Upper lobe of right lung (tissue), 1 donor: ENCODE measurements at regions not wholly inside any gene's neighbourhood (a gene's known extent, or its start where the extent isn't known, plus 50 kb on each side); places are given as distances from the start of the nearest gene placed in this dataset.

Experiments
- ATAC-seq: fragments of 200-7000 bp; cut with Tn5 transposase; one replicate; pipeline ENCODE4 v1.9.1; 2020; ENCODE audit warnings: mild to moderate bottlenecking, moderate library complexity
- DNase-seq: peaks from one replicate; pipeline ENCODE4 v3.0.0-alpha.2; 2020
- H3K27ac ChIP-seq: fragments of 200-600 bp; one replicate; pipeline ENCODE4 v1.8.0; 2022
- H3K27me3 ChIP-seq: fragments of 200-600 bp; one replicate; pipeline ENCODE4 v1.8.0; 2022; ENCODE audit warnings: mild to moderate bottlenecking
- H3K36me3 ChIP-seq: fragments of 200-600 bp; one replicate; pipeline ENCODE4 v1.8.0; 2022
- H3K4me1 ChIP-seq: fragments of 200-600 bp; one replicate; pipeline ENCODE4 v1.8.0; 2022
- H3K4me3 ChIP-seq: fragments of 200-600 bp; one replicate; pipeline ENCODE4 v1.8.0; 2022; ENCODE audit warnings: mild to moderate bottlenecking
- H3K9me3 ChIP-seq: fragments of 200-600 bp; one replicate; pipeline ENCODE4 v1.8.0; 2022
- CTCF ChIP-seq: fragments of 200-600 bp; IDR thresholded peaks from one replicate; pipeline ENCODE4 v1.8.0; 2022; ENCODE audit warnings: antibody characterized with exemption
- intact Hi-C: fragments of 100-400 bp; cut with DNase I; formaldehyde crosslinking; loops from one replicate; pipeline ENCODE4 v1.11.0; 2022
- donor health status: DM: no; HTN: yes; CAD: no; lungs with severe emphysema.

GRCh38 chr7:46619723-46620310, 698.7 kb upstream of the IGFBP3 start:
- no peak for DNase-seq
- ATAC-seq: no peak
- no peak for TF ChIP-seq CTCF
- intact Hi-C loops: no loop called here
- Histone ChIP-seq H3K36me3 (no peaks in the 10 kb centered on the region), H3K27me3 (no peaks in the 10 kb centered on the region), H3K9me3 (no peaks in the 10 kb centered on the region), H3K4me3 (no peak overlapping the region), H3K4me1 (no peaks in the 10 kb centered on the region), H3K27ac (no peak overlapping the region)

DNA sequence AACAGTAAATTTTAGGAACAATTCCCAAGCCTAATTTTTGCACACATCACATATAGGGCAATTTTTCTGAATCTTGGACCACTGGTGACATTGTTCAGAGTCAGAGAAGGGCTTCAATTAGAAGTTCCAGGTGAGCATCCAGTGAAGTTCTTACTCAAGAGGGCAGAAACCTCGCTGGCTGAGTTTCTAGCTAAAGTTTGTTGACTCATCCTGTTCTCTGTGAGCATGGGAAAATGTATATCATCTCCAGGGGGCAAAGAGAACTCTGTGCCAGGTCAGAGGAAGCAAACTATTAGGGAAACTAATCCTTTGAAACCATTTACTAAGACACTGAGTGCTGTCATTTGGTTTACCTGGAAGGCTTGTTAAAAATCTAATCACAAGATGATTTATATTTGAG, 695.6 kb upstream of the IGFBP3 start:
- Histone ChIP-seq H3K36me3 (no peaks in the 10 kb centered on the region), H3K27ac (no peak overlapping the region), H3K4me3 (no peak overlapping the region), H3K9me3 (no peaks in the 10 kb centered on the region), H3K4me1 (no peaks in the 10 kb centered on the region), H3K27me3 (no peaks in the 10 kb centered on the region)
- DNase-seq (no peak), ATAC-seq (no peak)
- no peak for TF ChIP-seq CTCF
- intact Hi-C loops: no loop called here

- intact Hi-C loops: no loop called here
- H3K4me3 ChIP-seq: no peak overlapping the region
- no peaks in the 10 kb centered on the region for H3K36me3 ChIP-seq
- no peak for DNase-seq
- no peak overlapping the region for H3K27ac ChIP-seq
- peaks cover 9% of the 10 kb centered on the region for H3K4me1 ChIP-seq
- no peaks in the 10 kb centered on the region for H3K27me3 ChIP-seq
- H3K9me3 ChIP-seq: no peaks in the 10 kb centered on the region
- no peak for TF ChIP-seq CTCF
- ATAC-seq: no peak
These were observed 692.5 kb upstream of the IGFBP3 start for GRCh38 chr7:46613551-46613950.

- intact Hi-C loops: no loop called here
- H3K9me3 ChIP-seq: no peaks in the 10 kb centered on the region
- H3K27me3 ChIP-seq: no peaks in the 10 kb centered on the region
- no peak for DNase-seq
- no peak overlapping the region for H3K4me3 ChIP-seq
- no peak overlapping the region for H3K27ac ChIP-seq
- ATAC-seq: no peak
- H3K36me3 ChIP-seq: no peaks in the 10 kb centered on the region
- no peak for TF ChIP-seq CTCF
- H3K4me1 ChIP-seq: peaks cover 9% of the 10 kb centered on the region
These were observed 692.0 kb upstream of the IGFBP3 start for GRCh38 chr7:46613116-46613515.

DNA sequence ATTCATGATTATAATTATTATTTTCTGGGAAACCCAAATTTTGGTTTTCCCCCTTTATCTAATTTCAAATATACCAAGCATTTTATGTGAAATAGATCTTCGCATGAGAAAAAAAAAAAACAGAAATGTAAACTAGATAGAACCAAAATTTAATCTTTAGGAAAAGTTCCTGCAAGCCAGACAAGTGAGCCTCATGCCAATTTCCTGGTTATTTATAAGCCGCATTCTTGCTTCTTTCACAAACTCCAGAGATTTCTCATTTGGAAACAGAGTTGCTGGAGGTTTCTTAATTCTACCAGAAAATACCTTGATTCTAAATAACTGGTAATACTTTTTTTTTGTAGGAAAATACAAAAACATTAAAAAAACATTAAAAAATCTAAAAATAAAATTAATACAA, 690.4 kb upstream of the IGFBP3 start:
- no peak for DNase-seq
- Histone ChIP-seq H3K9me3 (no peaks in the 10 kb centered on the region), H3K4me3 (no peak overlapping the region), H3K36me3 (no peaks in the 10 kb centered on the region), H3K4me1 (peaks cover 9% of the 10 kb centered on the region), H3K27ac (no peak overlapping the region), H3K27me3 (no peaks in the 10 kb centered on the region)
- no peak for ATAC-seq
- TF ChIP-seq CTCF: no peak
- intact Hi-C loops: no loop called here

DNA sequence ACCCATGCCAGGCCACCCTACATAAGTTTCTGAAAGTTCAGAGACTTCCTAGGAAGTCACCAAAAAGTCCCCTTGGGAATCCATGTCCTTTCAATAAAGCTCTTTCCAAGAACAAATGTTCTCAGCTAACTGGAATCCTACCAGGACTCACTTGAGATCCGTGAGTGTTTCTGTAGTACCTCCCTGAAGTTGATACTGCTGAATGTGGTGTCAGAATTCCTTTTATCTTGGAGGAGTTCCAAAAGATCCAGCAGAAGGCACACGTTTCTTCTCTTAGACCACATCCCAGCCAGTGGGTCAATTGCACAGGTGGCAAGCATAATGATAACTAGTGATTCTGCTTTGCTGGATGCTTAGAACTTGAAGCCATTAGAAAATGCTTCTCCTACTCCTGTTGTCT, 689.7 kb upstream of the IGFBP3 start:
- ATAC-seq (peak; percentile 67), DNase-seq (no peak)
- intact Hi-C loops: no loop called here
- Histone ChIP-seq H3K4me1 (peaks cover 9% of the 10 kb centered on the region), H3K4me3 (no peak overlapping the region), H3K27ac (no peak overlapping the region), H3K9me3 (no peaks in the 10 kb centered on the region), H3K27me3 (no peaks in the 10 kb centered on the region), H3K36me3 (no peaks in the 10 kb centered on the region)
- TF ChIP-seq CTCF: no peak
